Ascending aorta (tissue), 2 donors: ENCODE measurements at regions not wholly inside any gene's neighbourhood (a gene's known extent, or its start where the extent isn't known, plus 50 kb on each side); places are given as distances from the start of the nearest gene placed in this dataset.

Source experiments
- DNase-seq, 2 donors: peaks; one replicate each; pipeline ENCODE4 v3.0.0-alpha.2; 2019; ENCODE audit warnings: low spot score in 2 of 2
- H3K27ac ChIP-seq, 2 donors: fragments of 200-600 bp; sonication (generic); one replicate each; pipeline ENCODE4 v1.5.1; 2016 to 2017; ENCODE audit warnings: mild to moderate bottlenecking in 1 of 2
- H3K27me3 ChIP-seq: fragments of 200-600 bp; sonication (generic); one replicate; pipeline ENCODE4 v1.5.1; 2017
- H3K36me3 ChIP-seq, 2 donors: fragments of 200-600 bp; sonication (generic); one replicate each; pipeline ENCODE4 v1.5.1; 2016
- H3K4me1 ChIP-seq, 2 donors: fragments of 200-600 bp; sonication (generic); one replicate each; pipeline ENCODE4 v1.5.1; 2016 to 2017; ENCODE audit warnings: mild to moderate bottlenecking in 1 of 2
- H3K4me3 ChIP-seq, 2 donors: fragments of 200-600 bp; sonication (generic); one replicate each; pipeline ENCODE4 v1.5.1; 2016 to 2017; ENCODE audit warnings: mild to moderate bottlenecking in 1 of 2
- H3K9me3 ChIP-seq, 2 donors: fragments of 200-600 bp; sonication (generic); one replicate each; pipeline ENCODE4 v1.5.1; 2016
- intact Hi-C: fragments of 100-400 bp; cut with DNase I; formaldehyde crosslinking; loops from one replicate; pipeline ENCODE4 v1.15.1; 2023
- TF ChIP-seq, protein P1 (sequence below), 3 experiments: fragments of 200-600 bp in 2 of 3; fragments of 450-650 bp in 1 of 3; sonication (generic) in 2 of 3; IDR thresholded peaks; one replicate each; pipeline ENCODE4 v1.5.1; 2016 to 2019; ENCODE audit warnings: antibody characterized with exemption in 3 of 3, mild to moderate bottlenecking in 1 of 3, moderate library complexity in 1 of 3

- DNase-seq: no peak
- Histone ChIP-seq H3K36me3 (no peaks in the 10 kb centered on the region), H3K4me3 (no peak overlapping the region), H3K27ac (no peak overlapping the region), H3K27me3 (no peaks in the 10 kb centered on the region), H3K4me1 (peaks cover 3 to 16% of the 10 kb centered on the region in 2 donors), H3K9me3 (no peaks in the 10 kb centered on the region)
- intact Hi-C loops: no loop called here
- TF ChIP-seq, protein P1, sequence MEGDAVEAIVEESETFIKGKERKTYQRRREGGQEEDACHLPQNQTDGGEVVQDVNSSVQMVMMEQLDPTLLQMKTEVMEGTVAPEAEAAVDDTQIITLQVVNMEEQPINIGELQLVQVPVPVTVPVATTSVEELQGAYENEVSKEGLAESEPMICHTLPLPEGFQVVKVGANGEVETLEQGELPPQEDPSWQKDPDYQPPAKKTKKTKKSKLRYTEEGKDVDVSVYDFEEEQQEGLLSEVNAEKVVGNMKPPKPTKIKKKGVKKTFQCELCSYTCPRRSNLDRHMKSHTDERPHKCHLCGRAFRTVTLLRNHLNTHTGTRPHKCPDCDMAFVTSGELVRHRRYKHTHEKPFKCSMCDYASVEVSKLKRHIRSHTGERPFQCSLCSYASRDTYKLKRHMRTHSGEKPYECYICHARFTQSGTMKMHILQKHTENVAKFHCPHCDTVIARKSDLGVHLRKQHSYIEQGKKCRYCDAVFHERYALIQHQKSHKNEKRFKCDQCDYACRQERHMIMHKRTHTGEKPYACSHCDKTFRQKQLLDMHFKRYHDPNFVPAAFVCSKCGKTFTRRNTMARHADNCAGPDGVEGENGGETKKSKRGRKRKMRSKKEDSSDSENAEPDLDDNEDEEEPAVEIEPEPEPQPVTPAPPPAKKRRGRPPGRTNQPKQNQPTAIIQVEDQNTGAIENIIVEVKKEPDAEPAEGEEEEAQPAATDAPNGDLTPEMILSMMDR (IDR thresholded peaks at IDR 0.05): no peak
These were observed 51.8 kb upstream of the TSPAN2 start for GRCh38 chr1:115141145-115141454.

GRCh38 chr1:115140442-115141144, 51.3 kb upstream of the TSPAN2 start:
- no peak for DNase-seq
- Histone ChIP-seq H3K4me3 (no peak overlapping the region), H3K27me3 (no peaks in the 10 kb centered on the region), H3K4me1 (peaks cover 3 to 21% of the 10 kb centered on the region in 2 donors), H3K9me3 (no peaks in the 10 kb centered on the region), H3K36me3 (no peaks in the 10 kb centered on the region), H3K27ac (no peak overlapping the region)
- TF ChIP-seq, protein P1 (IDR thresholded peaks at IDR 0.05): no peak
- intact Hi-C loops: loop anchor here (1.0 kb wide), 1 partner anchor 456 kb away; no protein-coding TSS in a partner anchor

- no peak overlapping the region for H3K4me3 ChIP-seq
- H3K27ac ChIP-seq: peak overlapping the region; percentile 54 to 92
- H3K36me3 ChIP-seq: no peaks in the 10 kb centered on the region
- H3K27me3 ChIP-seq: no peaks in the 10 kb centered on the region
- intact Hi-C loops: loop anchor here (1.0 to 10.0 kb wide), 10 partner anchors 45 to 1365 kb away; partner anchors contain the start of genes CASQ2, SIKE1 and SLC22A15
- H3K4me1 ChIP-seq: peaks cover 6 to 28% of the 10 kb centered on the region in 2 donors
- TF ChIP-seq, protein P1 (IDR thresholded peaks at IDR 0.05): no peak
- H3K9me3 ChIP-seq: no peaks in the 10 kb centered on the region
- no peak for DNase-seq
These were observed 50.1 kb upstream of the TSPAN2 start for GRCh38 chr1:115139381-115139780.
